ENCODE measurements at regions not wholly inside any gene's neighbourhood (a gene's known extent, or its start where the extent isn't known, plus 50 kb on each side); places are given as distances from the start of the nearest gene placed in this dataset.

- TF ChIP-seq ZNF513 (tag by site-specific recombination; IDR thresholded peaks at IDR 0.05) (no peak), REST (tag by site-specific recombination; IDR thresholded peaks at IDR 0.05) (no peak), ZNF24 (tag by site-specific recombination; IDR thresholded peaks at IDR 0.05) (no peak), ZNF473 (tag by site-specific recombination; IDR thresholded peaks at IDR 0.05) (no peak), ZNF404 (tag by site-specific recombination; IDR thresholded peaks at IDR 0.05) (no peak), GLI4 (tag by site-specific recombination; IDR thresholded peaks at IDR 0.05) (no peak), ZBTB10 (tag by site-specific recombination; IDR thresholded peaks at IDR 0.05) (no peak), ZNF677 (tag by site-specific recombination; IDR thresholded peaks at IDR 0.05) (no peak), ZBTB1 (tag by site-specific recombination; IDR thresholded peaks at IDR 0.05) (no peak), ZNF585B (tag by site-specific recombination; IDR thresholded peaks at IDR 0.05) (no peak)
Observed at GRCh38 chr2:223700221-223700620, 98.1 kb upstream of the SCG2 start (continued).

- Histone ChIP-seq H3K27ac (ENCODE audit: extremely low read depth, low read depth, low read length) (no peak overlapping the region), H3K36me3 (ENCODE audit: control insufficient read depth in 2 of 2, insufficient read depth in 1 of 2, low read length in 2 of 2) (no peaks in the 10 kb centered on the region), H3K4me3 (ENCODE audit: low read depth, low read length) (no peak overlapping the region), H3K9me3 (ENCODE audit: control insufficient read depth, insufficient read depth, low read depth, low read length) (no peaks in the 10 kb centered on the region), H3K4me1 (ENCODE audit: control insufficient read depth, insufficient read depth, low read length) (0 out of 2 replicates have a peak, but pooled peaks cover 2% of the 10 kb centered on the region)
- ChIA-PET POLR2A (no interaction called here), CTCF (interaction anchor here (0.6 to 1.5 kb wide), 4 partner anchors 10 to 163 kb away, joined by 3 to 4 read pairs (median 4); no protein-coding TSS in a partner anchor)
- TF ChIP-seq TRIM28 (IDR thresholded peaks at IDR 0.05; ENCODE audit: borderline replicate concordance, low read length) (no peak), KLF9 (tag by site-specific recombination; IDR thresholded peaks at IDR 0.05; ENCODE audit: low read depth) (no peak), ZNF660 (tag by site-specific recombination; IDR thresholded peaks at IDR 0.05) (no peak), ZNF639 (tag by site-specific recombination; IDR thresholded peaks at IDR 0.05) (no peak)
Observed at GRCh38 chr2:223697892-223698645, 95.9 kb upstream of the SCG2 start.

Measured in HEK293 (cell line).